SK-N-MC (cell line): ENCODE measurements at regions not wholly inside any gene's neighbourhood (a gene's known extent, or its start where the extent isn't known, plus 50 kb on each side); places are given as distances from the start of the nearest gene placed in this dataset.

ENCODE experiments used
- EZH2 ChIP-seq: fragments of 200-600 bp; sonication (generic); IDR thresholded peaks from one replicate; pipeline ENCODE4 v1.6.1; 2017; ENCODE audit warnings: antibody characterized with exemption
- FOXP2 ChIP-seq: optimal IDR thresholded peaks from 2 replicates; pipeline ENCODE3; 2011; ENCODE audit warnings: mild to moderate bottlenecking, moderate library complexity; ENCODE audit not compliant: insufficient read depth; ENCODE audit errors: extremely low read length, control extremely low read depth
- POLR2AphosphoS5 ChIP-seq: IDR thresholded peaks from 2 replicates; pipeline ENCODE4 v1.6.1; 2012; ENCODE audit warnings: mild to moderate bottlenecking, low read depth, low read length, borderline replicate concordance

DNA sequence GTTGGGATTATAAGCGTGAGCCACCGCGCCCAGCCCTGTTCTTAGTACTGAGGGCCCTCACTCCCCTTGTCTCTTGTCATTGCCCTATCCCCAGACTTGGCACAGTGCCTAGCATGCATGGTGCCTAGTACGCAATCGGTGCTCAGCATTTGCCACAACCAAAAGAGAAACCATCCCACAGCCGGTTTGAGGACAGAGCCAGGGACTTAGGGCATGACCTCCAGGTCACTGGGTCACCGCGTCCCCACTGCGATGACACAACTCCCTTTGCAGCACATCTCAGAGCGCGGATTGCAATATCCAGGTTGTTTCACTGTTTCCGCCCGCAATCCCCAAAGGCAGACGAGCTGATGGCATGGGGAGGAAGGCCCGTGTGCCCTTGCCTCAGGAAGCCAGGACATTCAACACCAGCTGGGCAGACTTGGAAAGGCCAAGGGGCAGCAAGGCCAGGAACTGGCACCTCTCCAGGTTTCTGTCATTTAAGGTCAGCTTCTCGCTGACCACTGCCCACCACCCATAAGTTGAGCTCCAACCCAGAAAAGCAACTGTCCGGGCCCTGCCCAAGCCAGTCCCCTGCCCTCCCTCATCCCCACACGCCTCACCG lies 274.5 kb downstream of the MRTFB start:
- TF ChIP-seq EZH2 (no peak), POLR2AphosphoS5 (no peak), FOXP2 (no peak)
